ENCODE measurements at regions not wholly inside any gene's neighbourhood (a gene's known extent, or its start where the extent isn't known, plus 50 kb on each side); places are given as distances from the start of the nearest gene placed in this dataset.

DNA sequence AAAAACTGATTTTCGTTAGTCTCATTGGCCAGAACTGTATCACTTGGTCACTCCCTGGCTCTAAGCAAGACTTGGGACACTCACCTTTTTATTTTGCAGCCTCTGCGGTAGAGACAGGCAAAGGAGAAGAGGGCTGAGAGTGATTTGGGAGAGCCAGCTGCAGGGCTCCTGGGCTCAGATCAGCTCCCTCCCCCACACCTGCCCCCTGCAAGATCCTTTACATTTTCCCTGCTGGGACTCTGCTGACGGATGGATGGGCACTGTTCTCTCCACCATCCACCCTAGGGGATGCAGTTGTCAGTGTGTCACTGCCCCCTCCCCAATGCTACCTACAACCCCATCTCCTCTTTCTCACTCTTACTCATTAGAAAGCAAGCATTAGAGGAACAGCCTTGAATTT is 301.1 kb upstream of the KAZN start:
- CTCF ChIA-PET = no interaction called here
- ATAC-seq = no peak
- POLR2A ChIA-PET = no interaction called here
- no peak for DNase-seq
- Mint-ChIP-seq H3K4me3 (no peak overlapping the region), H3K9me3 (ENCODE audit: insufficient read depth) (no peaks in the 10 kb centered on the region), H3K27ac (no peak overlapping the region), H3K4me1 (ENCODE audit: low read depth) (no peaks in the 10 kb centered on the region), H3K36me3 (ENCODE audit: low read depth) (no peaks in the 10 kb centered on the region), H3K27me3 (ENCODE audit: low read depth) (no peaks in the 10 kb centered on the region)

GRCh38 chr1:14298806-14299205 is 299.7 kb upstream of the KAZN start:
- Mint-ChIP-seq H3K27ac (no peak overlapping the region), H3K27me3 (ENCODE audit: low read depth) (no peaks in the 10 kb centered on the region), H3K36me3 (ENCODE audit: low read depth) (no peaks in the 10 kb centered on the region), H3K4me1 (ENCODE audit: low read depth) (no peaks in the 10 kb centered on the region), H3K4me3 (no peak overlapping the region), H3K9me3 (ENCODE audit: insufficient read depth) (no peaks in the 10 kb centered on the region)
- ChIA-PET POLR2A (no interaction called here), CTCF (no interaction called here)
- ATAC-seq = no peak
- no peak for DNase-seq

- ChIA-PET POLR2A (no interaction called here), CTCF (no interaction called here)
- DNase-seq = no peak
- Mint-ChIP-seq H3K4me1 (ENCODE audit: low read depth) (no peaks in the 10 kb centered on the region), H3K4me3 (no peak overlapping the region), H3K36me3 (ENCODE audit: low read depth) (no peaks in the 10 kb centered on the region), H3K27ac (no peak overlapping the region), H3K27me3 (ENCODE audit: low read depth) (no peaks in the 10 kb centered on the region), H3K9me3 (ENCODE audit: insufficient read depth) (no peaks in the 10 kb centered on the region)
- ATAC-seq = no peak
These were observed 297.3 kb upstream of the KAZN start for GRCh38 chr1:14300991-14301703.

GRCh38 chr1:14301704-14302024 is 296.8 kb upstream of the KAZN start:
- POLR2A ChIA-PET = no interaction called here
- H3K9me3 Mint-ChIP-seq (ENCODE audit: insufficient read depth) = no peaks in the 10 kb centered on the region
- H3K27me3 Mint-ChIP-seq (ENCODE audit: low read depth) = no peaks in the 10 kb centered on the region
- no peak overlapping the region for H3K4me3 Mint-ChIP-seq
- no peak for DNase-seq
- H3K4me1 Mint-ChIP-seq (ENCODE audit: low read depth) = no peaks in the 10 kb centered on the region
- CTCF ChIA-PET = no interaction called here
- ATAC-seq = no peak
- no peak overlapping the region for H3K27ac Mint-ChIP-seq
- no peaks in the 10 kb centered on the region for H3K36me3 Mint-ChIP-seq (ENCODE audit: low read depth)

DNA sequence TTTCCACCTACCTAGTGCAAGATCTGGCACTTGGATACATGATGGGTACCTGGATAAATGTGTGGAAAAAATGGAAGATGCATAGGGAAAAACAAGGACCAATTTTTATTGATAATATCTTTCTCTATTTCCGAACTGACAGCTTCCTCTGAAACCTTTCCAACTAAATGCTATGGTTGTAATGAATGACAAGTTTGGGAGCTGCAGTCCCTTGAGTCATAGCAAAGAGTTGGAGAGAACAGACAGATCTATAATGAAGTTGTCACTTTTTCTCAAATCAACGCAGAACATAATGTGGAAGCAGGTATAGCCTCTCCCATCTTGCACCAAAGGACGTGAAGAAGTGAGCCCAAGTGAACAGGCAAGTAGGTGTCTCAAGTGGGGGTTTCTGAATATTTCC is 296.5 kb upstream of the KAZN start:
- ChIA-PET POLR2A (no interaction called here), CTCF (no interaction called here)
- H3K4me1 Mint-ChIP-seq (ENCODE audit: low read depth) = no peaks in the 10 kb centered on the region
- ATAC-seq (no peak), DNase-seq (no peak)
- no peak overlapping the region for H3K4me3 Mint-ChIP-seq
- H3K9me3 Mint-ChIP-seq (ENCODE audit: insufficient read depth) = no peaks in the 10 kb centered on the region
- H3K36me3 Mint-ChIP-seq (ENCODE audit: low read depth) = no peaks in the 10 kb centered on the region
- H3K27ac Mint-ChIP-seq = no peak overlapping the region
- no peaks in the 10 kb centered on the region for H3K27me3 Mint-ChIP-seq (ENCODE audit: low read depth)

DNA sequence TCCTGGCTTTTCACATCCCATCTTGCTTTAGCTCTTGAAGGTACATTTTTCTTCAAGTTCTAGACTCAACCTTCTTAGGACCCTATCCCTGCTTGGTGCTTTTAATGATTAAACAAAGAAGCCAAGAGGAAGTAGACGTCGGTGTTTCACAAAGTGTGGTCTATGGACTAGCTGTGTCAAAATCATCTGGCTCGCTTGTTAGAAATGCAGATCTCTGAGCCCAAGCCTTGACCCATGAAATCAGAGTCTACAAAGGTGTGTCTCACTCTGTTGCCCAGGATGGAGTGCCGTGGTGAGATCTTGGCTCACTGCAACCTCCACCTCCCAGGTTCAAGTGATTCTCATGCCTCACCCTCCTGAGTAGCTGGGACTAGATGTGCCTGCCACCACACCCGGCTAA is 295.5 kb upstream of the KAZN start:
- POLR2A ChIA-PET = no interaction called here
- Mint-ChIP-seq H3K9me3 (ENCODE audit: insufficient read depth) (no peaks in the 10 kb centered on the region), H3K4me1 (ENCODE audit: low read depth) (no peaks in the 10 kb centered on the region), H3K27me3 (ENCODE audit: low read depth) (no peaks in the 10 kb centered on the region), H3K27ac (no peak overlapping the region), H3K36me3 (ENCODE audit: low read depth) (no peaks in the 10 kb centered on the region), H3K4me3 (no peak overlapping the region)
- no peak for DNase-seq
- ATAC-seq = no peak
- CTCF ChIA-PET = no interaction called here

DNA sequence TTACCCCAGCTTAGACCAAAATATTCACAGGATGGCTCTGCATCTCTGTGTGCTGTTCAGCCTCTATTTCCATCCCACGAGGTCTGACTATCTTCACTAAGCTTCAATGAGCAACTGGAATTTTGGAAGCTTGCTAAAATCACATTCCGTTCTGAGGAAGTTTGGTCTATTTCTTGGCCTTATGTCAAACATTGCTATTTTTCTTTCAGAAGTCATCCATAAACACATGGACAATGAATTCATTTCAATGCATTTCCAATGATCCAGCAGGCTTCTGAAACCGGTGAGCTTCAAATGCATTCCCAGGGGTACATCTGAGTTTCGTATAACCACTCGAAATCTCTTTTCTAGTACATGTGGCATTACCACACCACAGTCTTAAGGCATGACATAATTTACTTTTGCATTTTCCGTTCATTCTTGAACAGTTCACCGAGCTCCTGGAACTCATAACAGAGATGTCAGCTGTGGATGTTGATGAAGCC is 294.1 kb upstream of the KAZN start:
- H3K9me3 Mint-ChIP-seq (ENCODE audit: insufficient read depth) = no peaks in the 10 kb centered on the region
- DNase-seq (no peak), ATAC-seq (no peak)
- no peak overlapping the region for H3K27ac Mint-ChIP-seq
- H3K4me3 Mint-ChIP-seq = no peak overlapping the region
- H3K36me3 Mint-ChIP-seq (ENCODE audit: low read depth) = no peaks in the 10 kb centered on the region
- H3K27me3 Mint-ChIP-seq (ENCODE audit: low read depth) = no peaks in the 10 kb centered on the region
- H3K4me1 Mint-ChIP-seq (ENCODE audit: low read depth) = no peaks in the 10 kb centered on the region
- CTCF ChIA-PET = no interaction called here
- POLR2A ChIA-PET = no interaction called here

DNA sequence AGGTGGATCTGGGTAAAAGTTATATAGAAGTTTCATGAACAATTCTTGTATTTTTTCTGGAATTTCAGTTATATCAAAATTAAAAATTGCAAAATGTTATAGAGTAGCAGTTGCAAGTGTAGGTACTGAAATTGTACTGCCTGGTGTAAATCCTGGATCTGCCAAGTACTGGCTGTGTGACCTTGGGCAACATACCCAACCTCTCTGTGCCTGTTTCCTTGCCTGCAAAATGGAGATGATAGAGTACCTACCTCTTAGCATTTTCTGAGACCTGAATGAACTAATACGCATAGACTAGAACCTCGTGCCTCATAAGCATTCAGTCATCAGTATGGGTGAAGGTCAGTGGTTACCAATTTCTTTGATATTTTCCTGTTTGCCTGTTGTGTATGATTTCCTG is 290.0 kb upstream of the KAZN start:
- CTCF ChIA-PET = no interaction called here
- no peaks in the 10 kb centered on the region for H3K9me3 Mint-ChIP-seq (ENCODE audit: insufficient read depth)
- DNase-seq (no peak), ATAC-seq (no peak)
- H3K27me3 Mint-ChIP-seq (ENCODE audit: low read depth) = no peaks in the 10 kb centered on the region
- H3K27ac Mint-ChIP-seq = no peak overlapping the region
- no peaks in the 10 kb centered on the region for H3K36me3 Mint-ChIP-seq (ENCODE audit: low read depth)
- H3K4me3 Mint-ChIP-seq = no peak overlapping the region
- POLR2A ChIA-PET = no interaction called here
- no peaks in the 10 kb centered on the region for H3K4me1 Mint-ChIP-seq (ENCODE audit: low read depth)

- POLR2A ChIA-PET = no interaction called here
- DNase-seq = no peak
- H3K4me3 Mint-ChIP-seq = no peak overlapping the region
- no peak overlapping the region for H3K27ac Mint-ChIP-seq
- H3K27me3 Mint-ChIP-seq (ENCODE audit: low read depth) = no peaks in the 10 kb centered on the region
- CTCF ChIA-PET = no interaction called here
- no peaks in the 10 kb centered on the region for H3K36me3 Mint-ChIP-seq (ENCODE audit: low read depth)
- no peak for ATAC-seq
- no peaks in the 10 kb centered on the region for H3K4me1 Mint-ChIP-seq (ENCODE audit: low read depth)
- H3K9me3 Mint-ChIP-seq (ENCODE audit: insufficient read depth) = no peaks in the 10 kb centered on the region
These were observed 288.5 kb upstream of the KAZN start for GRCh38 chr1:14309984-14310383.

DNA sequence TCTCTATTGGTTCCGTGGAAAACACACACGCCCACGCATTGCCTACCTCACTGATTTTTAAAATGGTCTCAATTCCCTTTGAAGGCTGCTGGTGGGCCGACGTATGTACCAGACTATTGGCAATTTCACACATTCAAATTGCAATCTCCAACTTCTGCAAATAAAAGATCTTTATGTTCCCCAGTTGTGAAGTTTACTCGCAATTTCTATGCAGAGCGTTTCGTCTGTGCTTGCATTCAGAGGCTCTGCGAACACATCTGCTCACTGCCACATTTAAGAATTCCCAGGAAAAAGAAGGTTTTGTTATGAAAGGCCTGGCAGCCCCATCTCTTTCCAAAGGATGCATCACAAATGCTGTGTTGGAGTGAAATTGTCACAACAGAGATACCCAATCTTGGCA is 288.0 kb upstream of the KAZN start:
- Mint-ChIP-seq H3K36me3 (ENCODE audit: low read depth) (no peaks in the 10 kb centered on the region), H3K27me3 (ENCODE audit: low read depth) (no peaks in the 10 kb centered on the region), H3K4me3 (no peak overlapping the region), H3K27ac (no peak overlapping the region), H3K9me3 (ENCODE audit: insufficient read depth) (no peaks in the 10 kb centered on the region), H3K4me1 (ENCODE audit: low read depth) (no peaks in the 10 kb centered on the region)
- CTCF ChIA-PET = no interaction called here
- POLR2A ChIA-PET = no interaction called here
- no peak for DNase-seq
- ATAC-seq = no peak

GRCh38 chr1:14313731-14314431 is 284.6 kb upstream of the KAZN start:
- ATAC-seq (no peak), DNase-seq (no peak)
- no peak overlapping the region for H3K4me3 Mint-ChIP-seq
- no peaks in the 10 kb centered on the region for H3K36me3 Mint-ChIP-seq (ENCODE audit: low read depth)
- H3K4me1 Mint-ChIP-seq (ENCODE audit: low read depth) = no peaks in the 10 kb centered on the region
- H3K27me3 Mint-ChIP-seq (ENCODE audit: low read depth) = no peaks in the 10 kb centered on the region
- H3K27ac Mint-ChIP-seq = no peak overlapping the region
- CTCF ChIA-PET = no interaction called here
- POLR2A ChIA-PET = no interaction called here
- no peaks in the 10 kb centered on the region for H3K9me3 Mint-ChIP-seq (ENCODE audit: insufficient read depth)

DNA sequence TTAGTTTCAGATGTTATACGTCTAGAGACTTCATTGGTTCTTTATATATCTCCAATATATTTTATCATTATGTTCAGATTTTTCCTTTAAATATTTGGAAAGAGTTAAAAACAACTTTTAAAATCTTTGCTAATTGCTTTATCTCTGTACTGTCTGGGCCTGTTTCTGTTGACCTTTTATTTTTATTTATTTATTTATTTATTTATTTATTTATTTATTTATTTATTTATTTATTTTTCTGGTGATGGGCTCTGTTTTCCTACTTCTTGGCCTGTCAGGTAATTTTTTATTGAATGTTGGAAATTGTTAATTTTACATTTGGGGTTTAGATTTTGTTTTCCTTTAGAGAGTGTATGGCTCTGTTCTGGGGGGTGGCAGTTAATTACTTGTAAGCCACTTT is 279.7 kb upstream of the KAZN start:
- Mint-ChIP-seq H3K4me1 (ENCODE audit: low read depth) (peaks cover 8% of the 10 kb centered on the region), H3K36me3 (ENCODE audit: low read depth) (no peaks in the 10 kb centered on the region), H3K9me3 (ENCODE audit: insufficient read depth) (no peaks in the 10 kb centered on the region), H3K27ac (no peak overlapping the region), H3K4me3 (no peak overlapping the region), H3K27me3 (ENCODE audit: low read depth) (no peaks in the 10 kb centered on the region)
- ATAC-seq (no peak), DNase-seq (no peak)
- POLR2A ChIA-PET = no interaction called here
- CTCF ChIA-PET = interaction anchor here (0.8 kb wide), 1 partner anchor 726 kb away, joined by 3 read pairs; no protein-coding TSS in a partner anchor

GRCh38 chr1:14320518-14320917 is 278.0 kb upstream of the KAZN start:
- no peak for DNase-seq
- H3K36me3 Mint-ChIP-seq (ENCODE audit: low read depth) = no peaks in the 10 kb centered on the region
- POLR2A ChIA-PET = no interaction called here
- no peak overlapping the region for H3K27ac Mint-ChIP-seq
- H3K4me1 Mint-ChIP-seq (ENCODE audit: low read depth) = peaks cover 8% of the 10 kb centered on the region
- H3K4me3 Mint-ChIP-seq = no peak overlapping the region
- CTCF ChIA-PET = no interaction called here
- no peaks in the 10 kb centered on the region for H3K9me3 Mint-ChIP-seq (ENCODE audit: insufficient read depth)
- no peaks in the 10 kb centered on the region for H3K27me3 Mint-ChIP-seq (ENCODE audit: low read depth)
- ATAC-seq = no peak

All from activated CD8-positive, alpha-beta T cell treated with anti-CD3 and anti-CD28 coated beads, Interleukin-2, amount 10 ng/mL, durations not matched to agents 7 days and 5 days (primary cell).